ENCODE measurements at regions not wholly inside any gene's neighbourhood (a gene's known extent, or its start where the extent isn't known, plus 50 kb on each side); places are given as distances from the start of the nearest gene placed in this dataset.

GRCh38 chr6:18785810-18786490 is 398.8 kb downstream of the RNF144B start:
- no peaks in the 10 kb centered on the region for H3K9me3 ChIP-seq (ENCODE audit: low read length)
- no peak overlapping the region for H3K4me3 ChIP-seq (ENCODE audit: low read length)
- H3K36me3 ChIP-seq (ENCODE audit: insufficient read depth, low read length) = no peaks in the 10 kb centered on the region
- no peaks in the 10 kb centered on the region for H3K79me2 ChIP-seq (replicated peaks; ENCODE audit: insufficient read depth, low read length)
- no peaks in the 10 kb centered on the region for H3K27me3 ChIP-seq (ENCODE audit: insufficient read depth, low read depth, low read length)
- no peak overlapping the region for H3K9ac ChIP-seq (ENCODE audit: low read length)
- H3K4me2 ChIP-seq (ENCODE audit: low read length) = no peak overlapping the region
- TF ChIP-seq EZH2 (IDR thresholded peaks at IDR 0.05; ENCODE audit: borderline replicate concordance, insufficient read depth, low read length, poor library complexity, severe bottlenecking) (no peak), REST (IDR thresholded peaks at IDR 0.05; ENCODE audit: borderline replicate concordance) (no peak)
- no peaks in the 10 kb centered on the region for H3F3A ChIP-seq (ENCODE audit: insufficient read depth, low read length, poor library complexity, severe bottlenecking)
- H4K20me1 ChIP-seq (ENCODE audit: insufficient read depth) = no peaks in the 10 kb centered on the region
- H2AFZ ChIP-seq (ENCODE audit: low read depth, low read length) = no peak overlapping the region
- H3K9me2 ChIP-seq (ENCODE audit: insufficient read depth, low read length) = no peaks in the 10 kb centered on the region
- H3K27ac ChIP-seq (ENCODE audit: low read length) = no peak overlapping the region

GRCh38 chr6:18792866-18793265 is 405.7 kb downstream of the RNF144B start:
- Histone ChIP-seq H3K9ac (ENCODE audit: low read length) (no peak overlapping the region), H3K9me3 (ENCODE audit: low read length) (no peaks in the 10 kb centered on the region), H3K27me3 (ENCODE audit: insufficient read depth, low read depth, low read length) (no peaks in the 10 kb centered on the region), H3F3A (ENCODE audit: insufficient read depth, low read length, poor library complexity, severe bottlenecking) (no peaks in the 10 kb centered on the region), H3K27ac (ENCODE audit: low read length) (no peak overlapping the region), H3K79me2 (replicated peaks; ENCODE audit: insufficient read depth, low read length) (no peaks in the 10 kb centered on the region), H3K4me3 (ENCODE audit: low read length) (no peak overlapping the region), H4K20me1 (ENCODE audit: insufficient read depth) (no peaks in the 10 kb centered on the region), H3K9me2 (ENCODE audit: insufficient read depth, low read length) (no peaks in the 10 kb centered on the region), H3K36me3 (ENCODE audit: insufficient read depth, low read length) (no peaks in the 10 kb centered on the region), H2AFZ (ENCODE audit: low read depth, low read length) (no peak overlapping the region), H3K4me2 (ENCODE audit: low read length) (no peak overlapping the region)
- TF ChIP-seq SMC3 (conservative IDR thresholded peaks at IDR 0.05; ENCODE audit: poor library complexity) = no peak
- no peak for TF ChIP-seq MXI1 (conservative IDR thresholded peaks at IDR 0.05; ENCODE audit: poor library complexity, severe bottlenecking)
- no peak for TF ChIP-seq EZH2 (IDR thresholded peaks at IDR 0.05; ENCODE audit: borderline replicate concordance, insufficient read depth, low read length, poor library complexity, severe bottlenecking)
- no peak for TF ChIP-seq POLR2AphosphoS5 (IDR thresholded peaks at IDR 0.05)
- TF ChIP-seq TAF1 (IDR thresholded peaks at IDR 0.05; ENCODE audit: low read depth) = no peak
- no peak for TF ChIP-seq RAD21 (conservative IDR thresholded peaks at IDR 0.05)
- no peak for TF ChIP-seq REST (IDR thresholded peaks at IDR 0.05; ENCODE audit: borderline replicate concordance)
- TF ChIP-seq CTCF (IDR thresholded peaks at IDR 0.05; ENCODE audit: poor library complexity, severe bottlenecking) = no peak
- TF ChIP-seq EP300 (conservative IDR thresholded peaks at IDR 0.05; ENCODE audit: poor library complexity, severe bottlenecking) = no peak
